Posterior vena cava (tissue), 2 donors: ENCODE measurements at regions not wholly inside any gene's neighbourhood (a gene's known extent, or its start where the extent isn't known, plus 50 kb on each side); places are given as distances from the start of the nearest gene placed in this dataset.
"Not testable (repeated sequence)": the region's sequence is repeated elsewhere in the genome, so short reads cannot be mapped to it uniquely, and the experiment has no call there.

Experiments
- DNase-seq: peaks from one replicate; pipeline ENCODE4 v3.0.0-alpha.2; 2020; ENCODE audit warnings: low spot score
- intact Hi-C, 2 donors: fragments of 100-400 bp; cut with DNase I; formaldehyde crosslinking; loops; one replicate each; pipeline versions ENCODE4 v1.14.1 to v1.14.2; 2022 to 2023
- donor health status: DM: yes; HTN: yes; CAD: no.
- donor health status: DM: yes; HTN: yes; CAD: no.

GRCh38 chr3:193910886-193911738, 224.8 kb upstream of the HES1 start:
- DNase-seq, result no peak
- intact Hi-C loops, result loop anchor here in 1 of 2 donors (10.0 kb wide), 1 partner anchor 734 kb away; no protein-coding TSS in a partner anchor

- intact Hi-C loops, result loop anchor here in 1 of 2 donors (10.0 kb wide), 1 partner anchor 733 kb away; no protein-coding TSS in a partner anchor
- no peak for DNase-seq
Measured at GRCh38 chr3:193911784-193912340, 224.1 kb upstream of the HES1 start.

- intact Hi-C loops, result loop anchor here in 1 of 2 donors (10.0 kb wide), 1 partner anchor 732 kb away; no protein-coding TSS in a partner anchor
- no peak for DNase-seq
Measured at GRCh38 chr3:193912621-193913178, 223.2 kb upstream of the HES1 start.

- intact Hi-C loops, result loop anchor here in 1 of 2 donors (10.0 kb wide), 1 partner anchor 730 kb away; no protein-coding TSS in a partner anchor
- DNase-seq, result no peak
Measured at GRCh38 chr3:193914602-193915001, 221.3 kb upstream of the HES1 start.

GRCh38 chr3:193915099-193915498, 220.8 kb upstream of the HES1 start:
- intact Hi-C loops, result loop anchor here in 1 of 2 donors (10.0 kb wide), 1 partner anchor 730 kb away; no protein-coding TSS in a partner anchor
- DNase-seq, result no peak

GRCh38 chr3:193915613-193916012, 220.3 kb upstream of the HES1 start:
- intact Hi-C loops, result loop anchor here in 1 of 2 donors (10.0 kb wide), 1 partner anchor 729 kb away; no protein-coding TSS in a partner anchor
- no peak for DNase-seq

GRCh38 chr3:193917158-193917557, 218.8 kb upstream of the HES1 start:
- intact Hi-C loops, result loop anchor here in 1 of 2 donors (10.0 kb wide), 1 partner anchor 728 kb away; no protein-coding TSS in a partner anchor
- no peak for DNase-seq

GRCh38 chr3:193921465-193921864, 214.5 kb upstream of the HES1 start:
- intact Hi-C loops, result no loop called here
- DNase-seq, result no peak

- intact Hi-C loops, result no loop called here
- no peak for DNase-seq
Measured at GRCh38 chr3:193922034-193922774, 213.7 kb upstream of the HES1 start.

- intact Hi-C loops, DNase-seq: not testable (repeated sequence)
Measured at GRCh38 chr3:193923958-193924357, 212.0 kb upstream of the HES1 start.

- intact Hi-C loops, DNase-seq: not testable (repeated sequence)
Measured at GRCh38 chr3:193926071-193926470, 209.9 kb upstream of the HES1 start.

GRCh38 chr3:193927413-193928206, 208.3 kb upstream of the HES1 start:
- DNase-seq, intact Hi-C loops: not testable (repeated sequence)

GRCh38 chr3:193928354-193929209, 207.4 kb upstream of the HES1 start:
- DNase-seq, result no peak
- intact Hi-C loops, result no loop called here

- no peak for DNase-seq
- intact Hi-C loops, result no loop called here
Measured at GRCh38 chr3:193929373-193929772, 206.6 kb upstream of the HES1 start.

GRCh38 chr3:193929921-193930646, 205.9 kb upstream of the HES1 start:
- intact Hi-C loops, result no loop called here
- DNase-seq, result no peak

GRCh38 chr3:193932136-193932535, 203.8 kb upstream of the HES1 start:
- intact Hi-C loops, result no loop called here

GRCh38 chr3:193932576-193932975, 203.4 kb upstream of the HES1 start:
- no peak for DNase-seq
- intact Hi-C loops, result no loop called here

More at GRCh38 chr3:193932136-193932535, 203.8 kb upstream of the HES1 start:
- DNase-seq, result no peak
